Bronchial epithelial cell (primary cell): ENCODE measurements at regions not wholly inside any gene's neighbourhood (a gene's known extent, or its start where the extent isn't known, plus 50 kb on each side); places are given as distances from the start of the nearest gene placed in this dataset.

Experiments used
- DNase-seq: peaks from one replicate; pipeline ENCODE4 v3.0.0-alpha.2; 2010; ENCODE audit warnings: low read depth
- FAIRE-seq: peaks from 2 replicates; lab custom pipeline; 2011; peaks lifted over from hg19 to GRCh38; lab: Jason Lieb, UNC
- H3K27me3 ChIP-seq: 2 replicates; pipeline ENCODE4 v1.5.1; 2011; ENCODE audit warnings: low read length; ENCODE audit not compliant: control insufficient read depth, insufficient read depth
- H3K36me3 ChIP-seq: 2 replicates; pipeline ENCODE4 v1.5.1; 2011; ENCODE audit warnings: low read length; ENCODE audit not compliant: control insufficient read depth, insufficient read depth
- H3K4me3 ChIP-seq: 2 replicates; pipeline ENCODE4 v1.5.1; 2011; ENCODE audit warnings: mild to moderate bottlenecking, low read depth, low read length, control low read depth
- CTCF ChIP-seq: IDR thresholded peaks from 2 replicates; pipeline ENCODE4 v1.5.1; 2011; ENCODE audit warnings: mild to moderate bottlenecking, moderate library complexity, low read length, control low read depth, inconsistent platforms; ENCODE audit not compliant: insufficient read depth, severe bottlenecking

- DNase-seq (no peak), FAIRE-seq (no peak)
- no peaks in the 10 kb centered on the region for H3K27me3 ChIP-seq
- H3K4me3 ChIP-seq: no peak overlapping the region
- TF ChIP-seq CTCF: no peak
- H3K36me3 ChIP-seq: no peaks in the 10 kb centered on the region
Measured at GRCh38 chr2:20880221-20880771, 57.4 kb upstream of the LDAH start.

- Histone ChIP-seq H3K27me3 (no peaks in the 10 kb centered on the region), H3K36me3 (no peaks in the 10 kb centered on the region), H3K4me3 (no peak overlapping the region)
- TF ChIP-seq CTCF: no peak
- no peak for FAIRE-seq
- DNase-seq: no peak
Measured at GRCh38 chr2:20879221-20879620, 56.3 kb upstream of the LDAH start.

- H3K4me3 ChIP-seq: no peak overlapping the region
- H3K36me3 ChIP-seq: no peaks in the 10 kb centered on the region
- DNase-seq (no peak), FAIRE-seq (no peak)
- H3K27me3 ChIP-seq: no peaks in the 10 kb centered on the region
- TF ChIP-seq CTCF: no peak
Measured at GRCh38 chr2:20877960-20878359, 55.1 kb upstream of the LDAH start.
